Cardiac muscle cell (in vitro differentiated cells and primary cell): ENCODE measurements at regions not wholly inside any gene's neighbourhood (a gene's known extent, or its start where the extent isn't known, plus 50 kb on each side); places are given as distances from the start of the nearest gene placed in this dataset.

ENCODE experiments used
- DNase-seq, 2 donors: peaks; one replicate each; pipeline versions ENCODE4 v3.0.0 to v3.0.0-alpha.2; 2010 to 2017; ENCODE audit warnings: low read depth in 1 of 2, low spot score in 1 of 2
- H3K27ac ChIP-seq: fragments of 200-600 bp; sonication (generic); 2 replicates; pipeline ENCODE4 v1.5.1; 2016
- H3K27me3 ChIP-seq: fragments of 200-600 bp; sonication (generic); 2 replicates; pipeline ENCODE4 v1.6.0; 2016; ENCODE audit warnings: control low read depth
- H3K36me3 ChIP-seq: fragments of 200-600 bp; sonication (generic); 2 replicates; pipeline ENCODE4 v1.5.1; 2016; ENCODE audit warnings: control low read depth
- H3K4me1 ChIP-seq: fragments of 200-600 bp; sonication (generic); 2 replicates; pipeline ENCODE4 v1.8.1; 2017; ENCODE audit warnings: low read depth, mild to moderate bottlenecking, mixed run types
- H3K4me3 ChIP-seq: fragments of 200-600 bp; sonication (generic); 2 replicates; pipeline ENCODE4 v1.5.1; 2016; ENCODE audit warnings: mild to moderate bottlenecking
- H3K9me3 ChIP-seq: fragments of 200-600 bp; sonication (generic); 2 replicates; pipeline ENCODE4 v1.5.1; 2017; ENCODE audit warnings: low read depth, mild to moderate bottlenecking, control low read depth
- CTCF ChIP-seq: IDR thresholded peaks from 2 replicates; pipeline ENCODE4 v1.5.1; 2012; ENCODE audit warnings: low read depth, mild to moderate bottlenecking, low read length

GRCh38 chr15:53462651-53463050, 296.8 kb downstream of the WDR72 start:
- no peak for DNase-seq
- Histone ChIP-seq H3K4me3 (no peak overlapping the region), H3K4me1 (no peaks in the 10 kb centered on the region), H3K27me3 (no peaks in the 10 kb centered on the region), H3K9me3 (no peaks in the 10 kb centered on the region), H3K36me3 (no peaks in the 10 kb centered on the region), H3K27ac (no peak overlapping the region)
- no peak for TF ChIP-seq CTCF

- Histone ChIP-seq H3K27me3 (no peaks in the 10 kb centered on the region), H3K36me3 (no peaks in the 10 kb centered on the region), H3K9me3 (no peaks in the 10 kb centered on the region), H3K4me3 (no peak overlapping the region), H3K4me1 (no peaks in the 10 kb centered on the region), H3K27ac (no peak overlapping the region)
- no peak for DNase-seq
- TF ChIP-seq CTCF = no peak
These were observed 297.8 kb downstream of the WDR72 start for GRCh38 chr15:53461677-53462076.

- Histone ChIP-seq H3K4me3 (no peak overlapping the region), H3K27me3 (no peaks in the 10 kb centered on the region), H3K4me1 (no peaks in the 10 kb centered on the region), H3K27ac (no peak overlapping the region), H3K36me3 (no peaks in the 10 kb centered on the region), H3K9me3 (no peaks in the 10 kb centered on the region)
- no peak for TF ChIP-seq CTCF
- no peak for DNase-seq
These were observed 300.7 kb downstream of the WDR72 start for GRCh38 chr15:53458736-53459135.

- no peak for DNase-seq
- no peak for TF ChIP-seq CTCF
- no peak overlapping the region for H3K27ac ChIP-seq
- H3K4me3 ChIP-seq = no peak overlapping the region
- H3K4me1 ChIP-seq = no peaks in the 10 kb centered on the region
- no peaks in the 10 kb centered on the region for H3K36me3 ChIP-seq
- H3K27me3 ChIP-seq = no peaks in the 10 kb centered on the region
- no peaks in the 10 kb centered on the region for H3K9me3 ChIP-seq
These were observed 302.0 kb downstream of the WDR72 start for GRCh38 chr15:53457479-53457878.

- H3K4me1 ChIP-seq = no peaks in the 10 kb centered on the region
- H3K9me3 ChIP-seq = no peaks in the 10 kb centered on the region
- H3K36me3 ChIP-seq = no peaks in the 10 kb centered on the region
- DNase-seq = no peak
- no peak overlapping the region for H3K4me3 ChIP-seq
- H3K27ac ChIP-seq = no peak overlapping the region
- H3K27me3 ChIP-seq = no peaks in the 10 kb centered on the region
- no peak for TF ChIP-seq CTCF
These were observed 304.4 kb downstream of the WDR72 start for GRCh38 chr15:53454843-53455721.

- Histone ChIP-seq H3K36me3 (no peaks in the 10 kb centered on the region), H3K4me3 (no peak overlapping the region), H3K4me1 (no peaks in the 10 kb centered on the region), H3K27ac (no peak overlapping the region), H3K9me3 (no peaks in the 10 kb centered on the region), H3K27me3 (no peaks in the 10 kb centered on the region)
- DNase-seq = no peak
- TF ChIP-seq CTCF = no peak
These were observed 305.0 kb downstream of the WDR72 start for GRCh38 chr15:53454535-53454842.
